Activated CD4-positive, alpha-beta T cell treated with anti-CD3 and anti-CD28 coated beads, Interleukin-2, amount 10 ng/mL, durations not matched to agents 24 days and 14 days (primary cell): ENCODE measurements at regions not wholly inside any gene's neighbourhood (a gene's known extent, or its start where the extent isn't known, plus 50 kb on each side); places are given as distances from the start of the nearest gene placed in this dataset.

Source experiments
- DNase-seq: peaks from one replicate; pipeline ENCODE4 v3.0.0; 2022
- H3K27ac Mint-ChIP-seq: one replicate; pipeline ENCODE4 v1.8.0; 2022; ENCODE audit warnings: mild to moderate bottlenecking, mixed read lengths
- H3K27me3 Mint-ChIP-seq: one replicate; pipeline ENCODE4 v1.8.0; 2022; ENCODE audit warnings: mixed read lengths
- H3K36me3 Mint-ChIP-seq: one replicate; pipeline ENCODE4 v1.8.0; 2022; ENCODE audit warnings: low read depth, mild to moderate bottlenecking, mixed read lengths
- H3K4me1 Mint-ChIP-seq: one replicate; pipeline ENCODE4 v1.8.0; 2021; ENCODE audit warnings: mixed read lengths
- H3K4me3 Mint-ChIP-seq: one replicate; pipeline ENCODE4 v1.8.0; 2022; ENCODE audit warnings: mild to moderate bottlenecking, moderate library complexity, mixed read lengths
- H3K9me3 Mint-ChIP-seq: one replicate; pipeline ENCODE4 v1.8.0; 2021; ENCODE audit warnings: mixed read lengths
- intact Hi-C: fragments of 100-400 bp; cut with micrococcal nuclease; formaldehyde crosslinking; loops from one replicate; pipeline ENCODE4 v1.15.1; 2023

- Mint-ChIP-seq H3K4me3 (no peak overlapping the region), H3K36me3 (no peaks in the 10 kb centered on the region), H3K9me3 (no peaks in the 10 kb centered on the region), H3K27me3 (no peaks in the 10 kb centered on the region), H3K27ac (no peak overlapping the region), H3K4me1 (no peaks in the 10 kb centered on the region)
- intact Hi-C loops = no loop called here
- DNase-seq = no peak
These were observed 230.9 kb downstream of the TEX29 start for GRCh38 chr13:111551204-111551820.

DNA sequence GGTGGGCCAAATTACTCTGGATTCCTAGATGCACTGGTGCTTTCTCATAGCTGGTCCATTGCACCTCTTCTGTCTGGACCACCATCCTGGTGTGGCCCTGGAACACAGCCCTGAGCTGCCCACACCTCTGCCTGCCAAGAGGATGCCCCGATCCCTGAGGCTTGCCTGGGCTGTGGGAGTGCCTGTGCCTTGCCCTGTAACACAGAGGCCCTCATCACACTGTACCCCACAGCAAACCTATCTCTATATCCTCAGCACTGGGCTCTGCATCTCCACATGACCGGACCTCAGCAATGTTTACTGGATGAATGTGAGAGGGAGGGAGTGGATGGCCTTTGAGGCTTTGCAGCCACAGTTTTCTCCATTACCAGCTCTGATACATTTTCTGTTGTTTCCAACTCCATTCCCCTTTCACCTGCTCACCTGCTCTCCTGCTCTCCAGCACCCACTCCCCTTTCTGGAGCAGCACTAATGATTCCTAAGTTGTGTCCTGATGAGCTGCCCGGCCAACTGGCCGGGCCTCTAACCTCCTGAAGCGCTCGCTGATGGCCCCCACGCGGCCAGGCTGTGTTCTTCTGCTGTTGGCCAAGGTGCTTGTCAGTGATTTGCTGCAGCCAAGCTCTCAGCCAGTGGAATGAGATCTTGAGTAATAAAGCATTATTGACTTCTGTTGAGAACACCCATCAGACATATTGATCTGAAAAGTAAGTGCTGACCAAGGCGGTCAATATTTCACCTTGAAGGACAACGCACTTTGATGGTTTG is 232.6 kb downstream of the TEX29 start:
- Mint-ChIP-seq H3K27ac (no peak overlapping the region), H3K4me1 (no peaks in the 10 kb centered on the region), H3K27me3 (no peaks in the 10 kb centered on the region), H3K4me3 (no peak overlapping the region), H3K36me3 (no peaks in the 10 kb centered on the region), H3K9me3 (no peaks in the 10 kb centered on the region)
- no peak for DNase-seq
- intact Hi-C loops = no loop called here

GRCh38 chr13:111554539-111555267 is 234.3 kb downstream of the TEX29 start:
- no peak overlapping the region for H3K27ac Mint-ChIP-seq
- intact Hi-C loops = no loop called here
- peaks cover 2% of the 10 kb centered on the region for H3K27me3 Mint-ChIP-seq
- no peaks in the 10 kb centered on the region for H3K4me1 Mint-ChIP-seq
- DNase-seq = no peak
- H3K36me3 Mint-ChIP-seq = no peaks in the 10 kb centered on the region
- no peaks in the 10 kb centered on the region for H3K9me3 Mint-ChIP-seq
- no peak overlapping the region for H3K4me3 Mint-ChIP-seq

DNA sequence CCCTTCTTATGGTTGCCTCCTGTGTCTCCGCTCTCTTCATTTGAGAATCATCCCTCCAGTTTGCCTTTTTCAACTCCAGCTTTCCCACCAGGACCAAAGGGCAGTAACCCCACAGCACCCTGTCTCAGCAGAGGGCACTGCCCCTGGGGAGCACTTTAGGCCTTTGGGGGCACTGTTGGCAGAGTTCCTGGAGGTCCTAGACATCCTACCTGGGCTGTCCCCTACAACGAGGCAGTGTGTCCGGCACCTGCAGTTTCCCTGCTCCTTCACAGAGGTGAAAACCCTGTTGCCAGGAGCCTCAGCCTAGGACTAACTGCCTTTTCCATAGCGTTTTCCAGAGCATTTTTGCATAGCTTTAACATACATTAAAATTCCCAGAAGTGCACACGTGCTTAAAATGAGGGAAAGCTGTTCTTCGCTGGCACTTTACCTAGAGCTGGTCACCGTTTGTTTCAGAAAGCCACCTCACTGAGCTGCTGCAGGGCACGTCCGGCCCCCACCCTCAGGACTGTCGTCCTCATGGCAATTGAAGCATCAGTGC is 234.9 kb downstream of the TEX29 start:
- Mint-ChIP-seq H3K4me3 (no peak overlapping the region), H3K27ac (no peak overlapping the region), H3K36me3 (no peaks in the 10 kb centered on the region), H3K9me3 (no peaks in the 10 kb centered on the region), H3K4me1 (no peaks in the 10 kb centered on the region), H3K27me3 (peaks cover 2% of the 10 kb centered on the region)
- DNase-seq = no peak
- intact Hi-C loops = no loop called here

GRCh38 chr13:111555903-111556302 is 235.5 kb downstream of the TEX29 start:
- Mint-ChIP-seq H3K4me3 (no peak overlapping the region), H3K36me3 (no peaks in the 10 kb centered on the region)

GRCh38 chr13:111556496-111556895 is 236.1 kb downstream of the TEX29 start:
- no peaks in the 10 kb centered on the region for H3K4me1 Mint-ChIP-seq
- DNase-seq = no peak
- intact Hi-C loops = no loop called here
- H3K4me3 Mint-ChIP-seq = no peak overlapping the region
- peaks cover 2% of the 10 kb centered on the region for H3K27me3 Mint-ChIP-seq
- no peaks in the 10 kb centered on the region for H3K9me3 Mint-ChIP-seq
- no peaks in the 10 kb centered on the region for H3K36me3 Mint-ChIP-seq
- H3K27ac Mint-ChIP-seq = no peak overlapping the region

More at GRCh38 chr13:111555903-111556302, 235.5 kb downstream of the TEX29 start:
- H3K27ac Mint-ChIP-seq = no peak overlapping the region
- H3K4me1 Mint-ChIP-seq = no peaks in the 10 kb centered on the region
- no peaks in the 10 kb centered on the region for H3K9me3 Mint-ChIP-seq
- H3K27me3 Mint-ChIP-seq = peaks cover 2% of the 10 kb centered on the region
- no peak for DNase-seq
- intact Hi-C loops = no loop called here

DNA sequence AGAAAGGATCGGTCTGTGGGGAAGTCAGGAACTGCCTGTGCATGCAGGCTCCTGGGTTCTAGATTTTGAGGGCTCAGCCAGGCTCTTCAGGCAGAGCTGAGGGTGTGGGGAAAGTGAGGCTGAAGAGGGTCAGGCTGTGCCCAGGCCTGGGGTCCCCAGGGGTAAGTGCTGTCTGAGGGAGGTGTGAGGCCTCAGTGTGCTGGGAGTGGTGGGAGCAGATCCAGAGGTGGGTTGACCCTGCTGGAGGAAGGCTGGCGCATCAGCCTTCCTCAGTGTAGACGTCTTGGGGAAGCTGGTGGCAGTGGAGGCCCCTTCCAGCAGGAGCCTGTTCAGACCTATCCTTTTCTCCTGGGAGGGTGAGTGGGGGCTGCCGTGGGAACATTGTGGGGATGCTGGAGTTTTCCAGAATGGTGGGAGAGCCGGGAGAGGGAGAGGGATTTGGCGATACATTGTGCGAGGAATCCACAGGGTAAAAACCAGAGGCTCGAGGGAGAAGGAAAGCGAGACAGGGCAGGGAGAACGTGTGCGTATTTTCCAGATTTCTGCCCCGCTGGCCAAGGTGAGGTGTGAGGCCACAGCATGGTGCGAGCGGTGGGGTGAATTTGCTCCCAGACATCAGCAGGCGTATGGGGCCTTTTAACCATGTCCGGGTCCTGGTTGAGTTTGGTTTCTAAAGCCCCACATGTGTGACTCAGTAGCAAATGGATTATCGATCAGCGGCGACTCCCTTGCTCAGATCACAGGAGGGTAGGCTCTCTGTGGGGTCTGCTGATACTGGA is 237.7 kb downstream of the TEX29 start:
- H3K9me3 Mint-ChIP-seq = no peaks in the 10 kb centered on the region
- no peaks in the 10 kb centered on the region for H3K36me3 Mint-ChIP-seq
- H3K27ac Mint-ChIP-seq = no peak overlapping the region
- no peak overlapping the region for H3K4me3 Mint-ChIP-seq
- intact Hi-C loops = no loop called here
- H3K27me3 Mint-ChIP-seq = peaks cover 2% of the 10 kb centered on the region
- no peaks in the 10 kb centered on the region for H3K4me1 Mint-ChIP-seq
- DNase-seq = no peak

GRCh38 chr13:111558700-111559088 is 238.3 kb downstream of the TEX29 start:
- Mint-ChIP-seq H3K4me1 (no peaks in the 10 kb centered on the region), H3K36me3 (no peaks in the 10 kb centered on the region), H3K4me3 (no peak overlapping the region), H3K9me3 (no peaks in the 10 kb centered on the region), H3K27ac (no peak overlapping the region), H3K27me3 (peaks cover 2% of the 10 kb centered on the region)
- no peak for DNase-seq
- intact Hi-C loops = no loop called here

DNA sequence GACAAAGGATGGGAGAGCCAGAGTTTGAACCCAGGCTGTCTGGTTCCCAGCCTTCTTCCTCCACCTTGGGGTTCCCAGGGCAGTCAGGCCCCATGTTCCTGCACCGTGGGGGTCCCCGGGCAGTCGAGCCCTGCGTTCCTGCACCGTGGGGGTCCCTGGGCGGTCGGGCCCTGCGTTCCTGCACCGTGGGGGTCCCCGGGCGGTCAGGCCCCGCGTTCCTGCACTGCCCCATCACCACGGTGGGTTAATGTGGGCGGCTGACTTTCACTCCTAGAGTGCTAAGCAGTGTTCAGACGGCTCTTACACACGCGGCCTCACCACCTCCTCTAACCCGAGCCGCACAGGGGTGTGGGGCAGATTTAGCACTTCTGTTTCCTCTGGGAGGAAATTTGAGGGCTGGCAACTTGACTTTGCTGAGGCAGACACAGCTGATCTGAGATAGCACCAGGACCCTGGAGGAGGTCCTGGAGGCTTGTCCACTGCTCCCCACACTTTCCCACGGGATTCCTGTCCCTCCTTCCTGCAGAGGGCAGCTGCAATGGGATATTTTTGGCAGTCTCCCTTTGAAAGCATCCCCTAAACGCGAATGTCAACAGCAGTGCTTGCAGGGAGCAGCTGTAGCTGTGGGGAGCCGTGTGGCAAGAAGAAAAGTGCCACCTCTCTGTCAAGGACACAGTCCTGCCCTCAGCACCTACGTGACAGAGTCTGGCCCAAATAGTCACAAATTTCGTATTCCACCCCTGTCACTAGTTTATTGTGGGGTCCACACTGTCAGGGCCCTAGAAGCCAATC is 239.4 kb downstream of the TEX29 start:
- Mint-ChIP-seq H3K4me1 (no peaks in the 10 kb centered on the region), H3K36me3 (no peaks in the 10 kb centered on the region), H3K27ac (no peak overlapping the region), H3K27me3 (peaks cover 2% of the 10 kb centered on the region), H3K9me3 (no peaks in the 10 kb centered on the region), H3K4me3 (no peak overlapping the region)
- no peak for DNase-seq
- intact Hi-C loops = no loop called here

GRCh38 chr13:111561091-111561781 is 240.8 kb downstream of the TEX29 start:
- Mint-ChIP-seq H3K36me3 (no peaks in the 10 kb centered on the region), H3K27me3 (peaks cover 2% of the 10 kb centered on the region), H3K4me1 (no peaks in the 10 kb centered on the region), H3K4me3 (no peak overlapping the region), H3K27ac (no peak overlapping the region), H3K9me3 (no peaks in the 10 kb centered on the region)
- DNase-seq = no peak
- intact Hi-C loops = no loop called here

GRCh38 chr13:111562716-111563115 is 242.3 kb downstream of the TEX29 start:
- DNase-seq = no peak
- H3K9me3 Mint-ChIP-seq = peaks cover 4% of the 10 kb centered on the region
- H3K27me3 Mint-ChIP-seq = peaks cover 2% of the 10 kb centered on the region
- no peaks in the 10 kb centered on the region for H3K4me1 Mint-ChIP-seq
- intact Hi-C loops = no loop called here
- no peak overlapping the region for H3K4me3 Mint-ChIP-seq
- no peaks in the 10 kb centered on the region for H3K36me3 Mint-ChIP-seq
- H3K27ac Mint-ChIP-seq = no peak overlapping the region

DNA sequence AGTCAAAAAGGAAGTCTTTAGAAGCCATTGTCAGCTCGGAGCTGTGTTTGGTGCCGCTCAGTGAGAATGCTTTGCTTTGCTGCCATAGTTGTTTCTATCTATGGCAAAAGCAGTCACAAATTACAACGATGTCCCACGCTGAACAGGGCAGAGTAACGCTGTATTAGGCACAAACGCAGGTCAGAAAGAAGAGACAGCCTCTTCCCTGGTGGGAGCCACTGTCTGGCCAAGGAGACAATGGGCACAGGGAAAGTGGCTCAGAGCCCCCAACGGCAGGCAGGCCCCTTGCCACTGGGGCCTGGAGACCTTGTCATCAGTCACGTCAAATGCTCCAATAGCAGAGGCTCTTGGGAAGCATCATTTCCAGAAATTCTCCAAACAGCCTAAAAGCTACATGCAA is 244.2 kb downstream of the TEX29 start:
- Mint-ChIP-seq H3K27ac (no peak overlapping the region), H3K36me3 (no peaks in the 10 kb centered on the region), H3K4me3 (no peak overlapping the region), H3K27me3 (no peaks in the 10 kb centered on the region), H3K9me3 (peaks cover 14% of the 10 kb centered on the region), H3K4me1 (no peaks in the 10 kb centered on the region)
- intact Hi-C loops = no loop called here
- no peak for DNase-seq
